SIG-M5 (cell line): ENCODE measurements at regions not wholly inside any gene's neighbourhood (a gene's known extent, or its start where the extent isn't known, plus 50 kb on each side); places are given as distances from the start of the nearest gene placed in this dataset.

Experiments
- DNase-seq: peaks from one replicate; lab custom pipeline; 2025; lab: John Stamatoyannopoulos, UW

DNA sequence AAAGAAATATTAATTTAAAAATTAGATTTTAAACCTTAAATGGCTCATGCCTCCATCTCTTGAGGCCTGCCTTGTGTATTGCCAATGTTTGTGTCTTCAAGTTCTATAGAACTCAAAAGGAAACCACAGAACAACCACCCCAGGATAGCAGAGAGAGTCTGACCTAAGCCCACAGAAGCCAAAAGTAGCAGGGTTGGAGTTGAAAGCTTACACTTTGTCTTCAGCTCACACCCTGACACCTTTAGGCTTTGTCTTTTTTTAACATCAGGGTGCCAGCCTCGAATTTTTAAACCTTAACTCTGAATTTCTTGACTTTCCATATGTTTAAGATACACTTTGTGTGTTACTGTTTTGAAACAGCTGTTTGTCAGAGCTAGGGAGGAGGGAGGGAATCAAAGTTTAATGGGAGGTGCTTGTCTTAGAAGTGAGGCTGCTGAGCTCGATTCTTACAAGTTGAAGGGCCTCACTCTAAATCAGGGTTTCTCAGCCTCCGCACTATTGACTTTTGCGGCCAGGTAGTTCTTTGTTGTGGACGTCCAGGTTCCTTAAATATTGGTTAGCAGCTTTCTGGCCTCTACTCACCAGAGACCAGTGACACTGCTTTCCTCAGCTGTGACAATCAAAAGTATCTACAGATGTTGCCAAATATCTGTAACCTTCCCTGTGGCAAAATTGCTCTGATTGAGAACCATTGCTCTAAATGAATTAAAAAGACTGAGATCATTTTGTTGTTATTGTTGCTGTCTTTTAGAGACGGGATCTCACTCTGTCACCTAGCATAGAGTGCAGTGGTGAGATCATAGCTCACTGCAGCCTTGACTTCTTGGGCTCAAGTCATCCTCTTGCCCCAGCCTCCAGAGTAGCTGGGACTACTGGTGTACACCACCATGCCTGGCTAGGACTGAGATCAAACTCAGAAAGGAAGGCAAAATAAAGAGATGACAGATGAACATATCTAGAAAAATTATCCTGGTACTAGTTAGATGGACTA, 139.2 kb upstream of the EOMES start:
- no peak for DNase-seq

DNA sequence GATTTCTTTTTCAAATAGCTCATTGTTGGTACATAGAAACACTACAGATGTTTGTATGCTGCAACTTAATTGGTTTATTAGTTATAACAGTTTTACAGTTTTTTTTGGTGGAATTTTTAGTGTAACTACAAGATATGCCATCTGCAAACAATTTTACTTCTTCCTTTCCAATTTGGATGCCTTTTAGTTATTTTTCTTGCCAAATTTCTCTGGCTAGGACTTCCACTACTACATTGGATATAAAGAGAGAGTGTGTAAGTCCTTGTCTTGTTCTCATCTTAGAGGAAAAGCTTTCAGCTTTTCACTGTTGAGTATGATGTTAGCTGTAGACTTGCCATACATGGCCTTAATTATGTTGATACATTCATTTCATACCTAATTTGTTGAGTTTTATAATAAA, 143.6 kb upstream of the EOMES start:
- DNase-seq = no peak

DNA sequence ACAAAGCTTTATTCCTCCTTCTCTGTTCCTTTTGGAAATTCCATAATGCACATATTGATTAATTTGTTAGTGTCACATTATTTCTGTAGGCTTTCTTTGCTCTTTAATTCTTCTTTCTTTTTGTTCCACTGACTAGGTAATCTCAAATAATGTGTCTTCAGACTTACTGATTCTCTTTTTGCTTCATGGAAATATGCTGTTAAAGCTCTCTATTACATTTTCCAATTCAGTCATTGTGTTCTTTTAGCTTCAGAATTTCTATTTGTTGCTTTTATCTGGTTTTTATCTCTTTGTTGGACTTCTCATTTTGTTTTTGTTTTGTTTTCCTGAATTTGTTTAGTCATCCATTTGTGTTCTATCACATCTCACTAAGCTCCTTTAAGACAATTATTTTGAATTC, 147.0 kb upstream of the EOMES start:
- no peak for DNase-seq

DNA sequence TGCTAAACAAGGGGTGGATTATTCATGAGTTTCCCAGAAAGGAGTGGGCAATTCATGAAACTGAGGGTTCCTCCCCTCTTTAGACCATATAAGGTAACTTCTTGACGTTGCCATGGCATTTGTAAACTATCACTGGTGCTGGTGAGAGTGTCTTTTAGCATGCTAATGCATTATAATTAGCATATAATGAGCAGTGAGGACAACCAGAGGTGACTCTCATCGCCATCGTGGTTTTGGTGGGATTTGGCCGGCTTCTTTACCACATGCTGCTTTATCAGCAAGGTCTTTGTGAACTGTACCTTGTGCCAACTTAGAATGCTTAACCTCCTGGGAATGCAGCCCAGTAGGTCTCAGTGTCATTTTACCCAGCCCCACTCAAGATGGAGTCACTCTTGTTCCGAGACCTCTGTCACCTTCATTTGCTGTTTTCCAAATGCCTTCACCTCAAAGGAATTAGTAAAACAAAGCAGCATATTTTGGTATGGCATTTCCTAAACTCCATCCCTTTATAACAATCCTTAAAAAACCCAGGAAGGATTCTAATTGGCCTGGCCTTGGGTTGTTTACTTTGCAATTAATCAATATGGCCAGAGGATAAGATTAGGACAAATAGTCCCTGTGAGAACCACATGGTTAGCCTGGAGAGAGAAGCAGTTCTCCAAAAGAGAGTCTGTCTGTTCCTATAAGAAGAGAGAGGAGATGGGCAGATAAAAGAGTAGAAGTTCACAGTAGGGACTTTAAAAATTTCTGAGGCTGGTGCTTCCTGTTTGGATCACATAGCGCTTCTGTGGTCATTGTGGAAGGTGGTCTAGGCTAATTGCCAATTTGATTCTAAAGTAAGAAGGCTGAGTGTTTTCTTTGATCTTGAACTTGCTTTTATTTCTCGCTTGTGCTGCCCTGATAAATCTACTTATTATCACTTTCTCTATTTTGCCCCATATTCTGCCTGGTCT, 155.2 kb upstream of the EOMES start:
- no peak for DNase-seq

DNA sequence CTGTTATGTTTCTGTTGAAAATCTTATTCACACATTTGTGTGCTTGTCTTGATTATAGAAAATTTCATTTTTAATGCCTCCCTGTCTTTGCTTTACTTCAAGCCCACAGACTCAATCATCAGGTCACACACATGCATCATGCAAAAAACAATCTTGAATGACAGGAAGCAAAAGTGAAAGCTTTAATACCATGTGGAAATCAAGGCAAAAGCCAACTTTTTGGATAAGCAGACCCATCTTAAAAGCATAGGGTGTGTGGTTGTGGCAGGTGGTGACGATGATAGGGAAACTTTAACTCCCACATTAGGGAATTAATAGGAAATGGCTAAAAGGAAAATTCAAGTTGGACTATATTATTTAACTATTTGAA, 155.9 kb upstream of the EOMES start:
- DNase-seq = no peak

DNA sequence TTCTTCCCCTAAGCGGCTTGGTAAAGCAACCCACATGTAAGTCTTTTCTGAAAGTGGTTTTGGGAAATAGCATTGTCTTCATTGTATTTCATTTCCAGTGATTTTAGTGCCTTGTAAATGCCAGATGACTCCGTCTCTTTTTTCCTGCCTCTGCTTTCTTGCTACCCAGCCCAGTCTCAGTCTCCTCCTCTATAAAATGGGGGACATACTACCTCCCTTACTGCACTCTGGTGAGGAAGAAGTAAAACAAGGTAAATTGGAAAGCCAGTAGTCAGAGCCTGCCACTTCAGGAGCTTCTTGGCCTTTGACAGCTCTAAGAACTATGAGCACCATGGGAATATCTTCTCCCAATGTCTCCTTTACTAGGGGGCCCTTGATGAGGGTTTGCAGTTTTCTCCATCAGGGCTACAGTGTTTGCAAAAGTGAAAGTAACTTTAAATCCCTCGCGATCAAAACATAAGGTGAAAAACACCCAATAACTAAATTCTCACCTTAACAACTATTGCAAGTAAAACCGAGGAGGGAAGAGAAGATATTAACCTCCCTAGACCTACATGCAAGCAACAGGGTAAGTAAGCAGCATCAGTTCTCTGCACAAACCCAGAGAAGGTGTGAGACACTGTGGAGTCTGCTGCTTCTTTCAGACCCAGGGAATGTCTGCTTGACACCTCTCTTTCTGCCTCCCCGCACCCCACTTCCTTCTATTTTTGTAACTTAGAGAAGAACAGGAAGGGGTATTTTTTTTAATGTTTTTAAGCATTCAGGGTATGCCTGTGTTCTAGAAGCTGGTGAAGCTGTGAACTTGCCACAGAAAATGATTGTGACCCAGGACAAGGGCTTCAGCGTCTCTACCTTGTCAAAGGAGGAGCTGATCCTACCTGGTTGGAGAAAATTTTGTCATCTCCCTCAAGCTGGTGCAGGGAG, 159.1 kb upstream of the EOMES start:
- no peak for DNase-seq

DNA sequence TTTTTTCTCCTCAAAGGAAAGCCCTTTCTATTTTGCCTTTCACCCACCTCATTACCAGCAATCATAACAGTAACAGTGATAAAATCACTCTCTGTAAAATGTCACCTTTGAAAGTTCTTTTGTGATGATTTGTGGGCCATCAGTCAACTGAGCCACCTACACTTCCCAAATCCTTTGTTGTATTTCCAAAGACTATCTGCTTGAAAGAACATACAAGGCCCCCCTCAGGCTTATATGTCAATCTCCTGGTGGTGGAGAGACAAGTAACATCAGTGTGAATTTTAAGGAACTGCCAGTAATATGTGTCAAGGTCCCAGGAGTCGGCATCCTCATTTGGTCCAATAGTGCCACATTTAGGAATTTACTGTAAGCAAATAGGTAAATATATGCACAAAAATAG, 161.1 kb upstream of the EOMES start:
- no peak for DNase-seq

DNA sequence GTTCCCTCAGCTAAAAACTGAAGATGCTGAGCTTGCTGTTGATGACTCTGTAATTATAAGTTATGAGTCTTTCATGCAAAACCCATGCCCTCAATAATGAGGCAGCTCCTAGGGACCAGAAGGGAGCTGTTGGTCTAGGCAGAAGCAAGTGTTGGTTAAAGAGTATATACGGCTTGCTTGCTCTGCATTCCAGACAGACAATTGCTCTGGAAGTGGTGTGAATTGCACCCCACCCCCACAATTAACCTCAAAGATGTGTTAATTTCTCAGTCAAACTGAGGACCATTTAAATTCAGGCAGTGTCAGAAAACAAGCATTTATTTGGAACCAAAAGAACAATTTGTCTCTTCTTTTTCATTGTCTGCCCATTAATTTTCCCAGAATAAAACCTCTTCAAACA, 163.5 kb upstream of the EOMES start:
- DNase-seq = no peak

DNA sequence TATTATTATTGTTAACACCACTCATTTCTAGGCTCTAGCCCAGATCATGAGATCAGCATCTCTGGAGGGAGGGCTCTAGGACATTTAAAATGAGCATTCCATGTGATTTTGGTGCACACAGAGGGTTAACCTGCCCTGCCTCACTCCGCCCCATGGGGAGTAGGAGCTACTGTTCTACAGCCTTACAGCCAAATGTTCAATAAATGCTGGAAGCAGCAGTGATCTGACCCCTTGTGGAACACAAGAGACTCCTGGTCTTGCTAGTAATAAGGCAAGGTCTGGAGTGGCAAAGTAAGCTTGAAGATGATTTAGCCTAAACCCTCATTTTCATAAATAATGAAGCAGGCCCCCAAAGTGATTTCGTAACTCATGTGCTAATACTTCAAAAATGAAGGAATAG, 166.4 kb upstream of the EOMES start:
- no peak for DNase-seq

DNA sequence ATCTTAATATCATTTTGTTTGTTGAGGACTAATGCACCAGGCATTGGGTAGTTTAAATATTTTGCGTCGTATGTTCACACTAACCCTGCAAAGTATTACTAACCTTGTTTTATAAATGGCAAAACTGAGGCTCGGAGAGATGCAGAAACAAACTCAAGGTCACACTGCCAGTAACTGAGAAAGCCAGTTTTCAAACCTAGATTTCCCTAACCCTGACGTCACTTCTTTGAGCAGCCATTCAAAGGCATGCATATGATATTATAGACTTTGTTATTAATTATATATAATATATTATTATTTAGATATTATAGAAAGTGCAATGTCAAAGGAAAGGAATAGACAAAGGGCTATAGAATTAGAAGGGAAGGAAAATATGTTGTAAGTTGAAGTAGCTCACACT, 167.6 kb upstream of the EOMES start:
- no peak for DNase-seq

DNA sequence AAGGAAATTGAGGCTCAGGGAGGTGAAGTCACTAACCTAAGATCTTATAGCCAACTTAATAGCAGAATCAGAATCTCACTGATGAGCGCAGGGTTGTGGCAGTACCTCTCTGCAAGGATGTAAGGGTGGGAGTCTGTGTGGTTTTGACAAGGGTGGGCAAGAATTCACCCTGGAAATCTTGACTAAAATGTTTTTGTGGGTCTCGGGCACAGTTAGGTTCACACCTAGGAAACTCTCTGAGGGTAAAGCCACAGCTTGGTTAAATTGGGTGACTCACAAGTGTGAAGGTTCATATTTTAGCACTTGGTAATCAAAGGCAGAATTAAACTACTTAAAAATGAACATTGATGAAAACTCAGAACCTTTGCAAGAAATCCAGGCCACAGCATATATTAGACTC, 178.2 kb upstream of the EOMES start:
- DNase-seq = no peak

DNA sequence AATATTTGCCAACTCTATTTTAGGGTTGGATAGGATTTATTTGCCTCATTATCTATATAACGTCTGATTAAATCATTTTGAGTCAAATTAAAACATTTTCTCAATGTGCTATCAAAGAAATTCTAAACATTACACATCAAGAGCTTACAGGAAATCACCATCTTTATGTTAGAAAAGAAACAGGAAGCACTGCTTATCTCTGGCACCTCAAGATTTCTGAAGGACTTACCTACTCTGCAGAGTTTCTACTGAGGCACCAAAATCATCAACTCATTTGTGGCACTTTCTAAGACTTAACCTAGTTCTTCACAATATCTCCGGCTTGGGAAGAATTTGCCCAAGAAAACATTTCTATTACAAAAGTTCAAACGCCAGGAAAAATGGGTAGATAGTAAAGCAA, 181.3 kb upstream of the EOMES start:
- DNase-seq = no peak

DNA sequence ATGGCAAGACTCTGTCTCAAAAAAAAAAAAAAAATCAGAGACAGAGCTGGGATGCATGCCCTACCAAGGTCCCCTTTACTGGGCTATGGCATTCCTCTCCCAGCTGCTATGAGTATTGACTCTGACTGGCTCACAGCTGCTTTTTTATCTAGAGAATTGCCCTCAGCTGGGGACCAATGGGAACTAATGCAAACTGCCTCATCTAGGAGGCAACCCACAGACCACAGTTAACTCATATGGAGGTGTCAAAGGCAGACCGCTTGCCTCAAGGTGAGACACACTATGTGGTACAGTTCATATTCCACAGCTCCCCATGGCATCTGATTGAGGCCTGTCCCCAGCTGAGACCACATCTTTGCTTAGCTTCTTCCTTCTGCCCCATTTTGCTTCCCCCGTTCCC, 183.5 kb upstream of the EOMES start:
- DNase-seq = no peak

DNA sequence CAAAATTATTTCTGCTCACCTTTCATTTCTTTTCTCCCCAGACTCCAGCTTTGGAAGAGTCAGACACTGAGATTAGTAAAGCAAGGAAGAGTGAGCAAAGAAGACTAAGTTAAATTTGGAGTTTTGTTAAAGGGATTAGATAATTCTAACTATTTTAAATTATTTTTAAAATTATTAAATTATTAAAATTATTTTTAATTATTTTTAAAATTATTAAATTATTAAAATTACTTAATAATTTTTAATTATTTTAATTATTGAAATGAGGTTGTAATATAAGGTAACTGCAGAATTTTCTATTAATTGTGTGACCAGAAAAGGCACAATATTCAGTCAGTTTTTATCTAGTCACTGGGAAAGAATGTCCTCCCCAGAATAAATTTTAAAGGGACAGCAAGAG, 185.0 kb upstream of the EOMES start:
- no peak for DNase-seq

DNA sequence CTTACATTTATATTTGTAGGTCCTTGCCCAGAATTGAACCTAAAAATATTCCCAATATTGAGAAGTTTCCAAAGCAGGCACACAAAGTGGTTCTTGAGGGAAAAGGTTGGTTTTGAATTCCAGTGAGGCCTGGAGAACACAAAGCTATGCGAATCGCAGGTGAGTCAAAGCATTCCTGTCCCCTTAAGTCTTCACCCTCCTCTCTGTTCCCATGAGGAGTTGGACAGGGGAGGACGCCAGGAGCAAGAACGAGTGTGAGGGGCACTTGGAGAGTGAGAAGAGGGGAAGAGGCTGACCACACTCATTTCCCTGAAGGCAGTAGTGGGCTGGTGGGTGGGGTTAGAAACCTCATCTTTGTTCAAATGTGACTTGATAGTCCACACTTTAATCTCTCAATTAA, 185.8 kb upstream of the EOMES start:
- no peak for DNase-seq

DNA sequence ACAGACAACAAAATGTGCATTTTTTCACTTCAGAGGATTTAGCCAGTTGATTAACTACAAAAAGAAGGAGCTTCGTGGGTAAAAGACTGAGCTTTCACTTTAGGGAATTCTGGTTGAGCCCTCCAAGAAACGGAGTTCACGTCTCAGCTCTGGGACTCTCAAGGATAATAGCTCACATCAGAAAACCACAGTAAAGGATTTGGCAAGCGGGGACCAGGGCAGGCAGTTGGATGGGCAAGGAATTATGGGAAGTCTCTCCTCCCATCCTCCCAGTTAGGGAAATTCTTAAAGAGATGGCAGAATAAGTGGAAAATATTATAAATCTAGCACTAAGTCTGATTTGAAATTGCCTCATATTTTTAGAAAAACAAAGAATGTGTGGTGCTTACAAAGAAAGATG, 188.3 kb upstream of the EOMES start:
- no peak for DNase-seq

DNA sequence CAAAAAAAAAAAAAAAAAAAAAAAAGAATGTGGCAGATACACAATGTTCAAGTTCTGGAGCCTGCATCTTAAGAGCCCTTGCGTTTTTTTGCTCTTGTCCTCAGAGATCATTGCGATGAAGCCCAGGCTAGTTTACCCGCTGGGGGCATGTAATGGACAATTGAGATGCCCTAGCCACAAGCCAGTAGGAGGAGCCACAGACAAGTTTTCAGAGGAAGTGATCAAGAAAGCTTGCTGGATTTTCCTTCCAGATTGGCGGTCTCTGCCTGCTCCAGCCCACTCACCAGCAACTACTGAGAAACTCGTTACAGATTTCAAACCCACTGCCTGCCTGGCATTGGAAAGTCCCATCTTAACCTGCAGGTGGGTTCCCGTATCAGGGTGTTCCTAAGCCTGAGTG, 192.1 kb upstream of the EOMES start:
- no peak for DNase-seq

DNA sequence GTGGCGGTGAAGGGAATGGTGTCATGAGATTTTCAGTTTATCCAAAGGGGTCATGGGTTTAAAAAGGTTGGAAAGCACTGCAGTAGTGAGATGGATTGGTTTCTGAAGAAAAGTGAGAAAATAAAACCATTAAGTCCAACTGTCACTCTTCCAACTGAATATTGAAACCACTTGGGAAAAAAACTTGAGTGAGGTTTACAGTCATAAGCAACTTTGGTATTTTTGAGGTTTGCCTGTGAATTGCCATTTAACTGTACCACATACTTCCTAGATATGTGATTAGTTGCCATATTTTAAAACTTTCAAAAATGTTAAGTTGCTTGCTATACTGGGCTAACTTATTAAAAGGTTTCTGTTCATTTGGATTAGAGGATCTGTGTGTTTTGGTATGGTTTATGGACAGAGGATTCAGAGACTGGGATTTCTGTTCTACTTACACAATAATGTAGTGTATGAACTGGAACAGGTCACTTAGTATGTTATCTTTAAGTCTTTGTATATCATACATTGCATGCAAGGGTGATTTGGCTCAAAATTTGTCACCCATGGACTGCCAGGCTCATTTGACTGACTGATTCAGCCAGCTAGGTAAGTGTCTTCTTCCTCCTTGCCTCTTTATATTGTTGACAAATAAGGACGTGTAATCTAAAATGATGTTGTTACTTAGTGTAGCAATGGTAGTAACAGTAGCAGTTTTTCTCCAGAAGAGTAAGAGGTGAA, 201.4 kb upstream of the EOMES start:
- DNase-seq = no peak

DNA sequence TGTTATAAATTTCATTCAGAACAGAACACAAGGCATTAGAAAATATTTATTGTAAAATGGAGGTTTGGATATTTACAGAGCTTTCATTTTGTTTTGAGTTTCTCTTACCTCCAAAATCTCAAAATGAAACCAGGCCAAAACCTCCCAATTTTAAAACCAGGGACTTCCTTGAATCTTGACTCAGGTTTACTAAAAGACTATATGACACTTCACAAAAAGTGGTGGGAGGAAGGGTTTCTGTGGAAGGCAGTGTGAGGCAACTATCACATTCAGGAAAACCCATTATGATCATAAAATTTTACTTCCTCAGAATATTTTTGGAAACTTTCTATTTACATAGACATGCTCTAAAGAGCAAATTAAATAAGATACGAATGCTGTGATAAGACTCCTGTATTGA, 205.8 kb upstream of the EOMES start:
- DNase-seq = no peak

DNA sequence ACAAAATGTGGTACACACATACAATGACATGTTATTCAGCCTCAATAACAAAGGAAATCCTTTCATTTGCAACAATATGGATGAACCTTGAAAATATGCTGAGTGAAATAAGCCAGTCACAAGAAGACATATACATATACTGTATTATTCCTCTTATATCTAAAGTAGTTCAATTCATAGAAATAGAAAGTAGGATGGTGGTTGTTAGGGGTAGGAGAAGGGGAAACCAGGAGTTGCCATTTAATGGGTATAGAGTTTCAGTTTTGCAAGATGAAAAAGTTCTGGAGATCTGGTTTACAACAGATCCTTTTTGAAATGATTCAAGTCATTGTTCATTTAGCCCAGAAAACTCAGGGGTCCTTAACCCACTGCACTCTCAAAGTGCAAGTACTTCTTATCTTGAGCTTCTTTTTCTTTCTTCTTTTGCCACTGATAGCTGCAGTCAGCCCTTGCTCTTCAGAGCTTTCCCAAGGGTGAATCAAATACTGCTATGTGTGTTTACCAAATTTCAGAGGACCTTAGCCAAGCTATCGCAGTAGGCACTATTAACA, 208.0 kb upstream of the EOMES start:
- no peak for DNase-seq

DNA sequence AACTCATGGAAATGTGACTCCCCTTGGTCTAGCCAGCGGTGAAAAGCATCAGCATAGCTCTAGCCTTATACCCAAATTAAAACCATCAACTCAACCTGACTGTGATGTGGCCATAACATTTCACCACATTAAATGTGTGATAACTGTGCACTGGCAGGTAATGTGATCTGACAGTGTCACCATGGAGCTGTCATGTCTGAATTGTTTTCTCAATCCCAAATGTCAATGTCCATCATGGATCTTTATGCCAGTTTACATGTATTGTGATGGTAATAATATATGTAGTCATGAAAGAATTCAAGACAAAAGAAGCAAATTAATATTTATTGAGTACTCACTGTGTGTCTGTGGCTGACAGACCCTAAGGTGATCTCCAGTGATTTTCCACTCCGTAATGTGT, 213.4 kb upstream of the EOMES start:
- DNase-seq = no peak
